CD4-positive, alpha-beta T cell treated with Interleukin-12 subunit alpha and Interleukin-12 subunit beta, for 1 hour (primary cell): ENCODE measurements at regions not wholly inside any gene's neighbourhood (a gene's known extent, or its start where the extent isn't known, plus 50 kb on each side); places are given as distances from the start of the nearest gene placed in this dataset.
A peak's percentile ranks its signal among the peaks of the same experiment; 100 is the strongest.
"Not testable (repeated sequence)": the region's sequence is repeated elsewhere in the genome, so short reads cannot be mapped to it uniquely, and the experiment has no call there.

Experiments
- DNase-seq: peaks from one replicate; pipeline ENCODE4 v3.0.0-alpha.2; 2020

GRCh38 chr7:55304018-55304762 lies 60.9 kb upstream of the LANCL2 start:
- no peak for DNase-seq

- DNase-seq: no peak
These were observed 60.0 kb upstream of the LANCL2 start for GRCh38 chr7:55305135-55305534.

- no peak for DNase-seq
These were observed 58.8 kb upstream of the LANCL2 start for GRCh38 chr7:55306331-55306730.

GRCh38 chr7:55307123-55307916 lies 57.8 kb upstream of the LANCL2 start:
- DNase-seq: no peak

GRCh38 chr7:55308186-55308929 lies 56.8 kb upstream of the LANCL2 start:
- DNase-seq: no peak

- peak; percentile 65 for DNase-seq
These were observed 55.8 kb upstream of the LANCL2 start for GRCh38 chr7:55309040-55309991.

- no peak for DNase-seq
These were observed 54.7 kb upstream of the LANCL2 start for GRCh38 chr7:55310287-55311025.

GRCh38 chr7:55311892-55312291 lies 53.2 kb upstream of the LANCL2 start:
- DNase-seq: not testable (repeated sequence)

- DNase-seq: not testable (repeated sequence)
These were observed 51.5 kb upstream of the LANCL2 start for GRCh38 chr7:55313671-55314070.

GRCh38 chr7:55314967-55315366 lies 50.2 kb upstream of the LANCL2 start:
- DNase-seq: no peak
